A549 (cell line): ENCODE measurements at regions not wholly inside any gene's neighbourhood (a gene's known extent, or its start where the extent isn't known, plus 50 kb on each side); places are given as distances from the start of the nearest gene placed in this dataset.

ENCODE experiments used
- ATAC-seq, 2 experiments: fragments of 200-7000 bp in 1 of 2; fragments of >200 bp in 1 of 2; cut with Nextera tagmentation in 1 of 2; cut with Tn5 transposase in 1 of 2; 3 replicates each; pipeline versions ENCODE4 v1.8.0 to v1.9.1; 2018 to 2020; ENCODE audit warnings: mild to moderate bottlenecking in 1 of 2, moderate library complexity in 1 of 2
- CTCF ChIA-PET: fragments of 300-600 bp; sonication (Branson Sonifier 250); formaldehyde crosslinking; extraction: SDS; loops from one replicate; lab custom pipeline; 2021; ENCODE audit warnings: antibody characterized with exemption, inconsistent platforms; lab: Yijun Ruan, JAX
- POLR2A ChIA-PET: fragments of 350-600 bp; formaldehyde crosslinking; extraction: SDS; loops from one replicate; lab custom pipeline; 2021; ENCODE audit warnings: antibody characterized with exemption, inconsistent platforms; lab: Yijun Ruan, JAX
- DNase-seq, 2 experiments: peaks; one replicate each; pipeline versions ENCODE4 v3.0.0 to v3.0.0-alpha.2; 2011 to 2016; ENCODE audit warnings: low read depth in 1 of 2, low spot score in 1 of 2
- FAIRE-seq: peaks from 2 replicates; lab custom pipeline; 2011; peaks lifted over from hg19 to GRCh38; lab: Jason Lieb, UNC
- H3K27ac ChIP-seq, 2 experiments: fragments of >200 bp; sonication (Bioruptor Twin); formaldehyde crosslinking; 3 replicates each; pipeline ENCODE4 v1.5.1; 2016 to 2017
- H3K4me1 ChIP-seq: fragments of >200 bp; sonication (Bioruptor Twin); formaldehyde crosslinking; 3 replicates; pipeline ENCODE4 v1.6.1; 2016
- H3K4me2 ChIP-seq: fragments of >200 bp; sonication (Bioruptor Twin); formaldehyde crosslinking; 3 replicates; pipeline ENCODE4 v1.6.1; 2016
- H3K4me3 ChIP-seq: fragments of >200 bp; sonication (Bioruptor Twin); formaldehyde crosslinking; 3 replicates; pipeline ENCODE4 v1.5.1; 2016
- H3K9me3 ChIP-seq: fragments of >200 bp; sonication (Bioruptor Twin); formaldehyde crosslinking; 3 replicates; pipeline ENCODE4 v1.6.1; 2016
- ATOH8 ChIP-seq: fragments of 250-450 bp; sonication (Bioruptor Pico); IDR thresholded peaks from 2 replicates; pipeline ENCODE4 v1.5.0; 2020; ENCODE audit warnings: low read depth, mild to moderate bottlenecking, moderate library complexity
- CEBPB ChIP-seq, 2 experiments: fragments of >200 bp in 1 of 2; sonication (Bioruptor Twin) in 1 of 2; formaldehyde crosslinking in 1 of 2; IDR thresholded peaks; 2 replicates each; pipeline ENCODE4 v1.6.1; 2012 to 2016
- CHD4 ChIP-seq: fragments of 200-600 bp; sonication (generic); IDR thresholded peaks from 2 replicates; pipeline ENCODE4 v1.6.1; 2016; ENCODE audit warnings: antibody characterized with exemption, mild to moderate bottlenecking, borderline replicate concordance
- E2F6 ChIP-seq: IDR thresholded peaks from 2 replicates; pipeline ENCODE4 v1.6.1; 2012; ENCODE audit warnings: low read depth, borderline replicate concordance
- EHMT2 ChIP-seq: fragments of 200-600 bp; sonication (generic); IDR thresholded peaks from 2 replicates; pipeline ENCODE4 v1.6.1; 2016; ENCODE audit warnings: antibody characterized with exemption, low read depth, mild to moderate bottlenecking, moderate library complexity
- FOSL2 ChIP-seq, 2 experiments: fragments of 450-650 bp in 1 of 2; fragments of >200 bp in 1 of 2; sonication (Bioruptor Twin) in 1 of 2; formaldehyde crosslinking; IDR thresholded peaks; 2 replicates each; pipeline versions ENCODE4 v1.5.0 to v1.6.1; 2016 to 2020; ENCODE audit warnings: mild to moderate bottlenecking in 1 of 2, moderate library complexity in 1 of 2
- HDAC2 ChIP-seq: fragments of 200-600 bp; sonication (generic); IDR thresholded peaks from 2 replicates; pipeline ENCODE4 v1.6.1; 2016
- JUN ChIP-seq, 2 experiments: fragments of >200 bp; sonication (Bioruptor Twin); formaldehyde crosslinking; IDR thresholded peaks; 2 replicates in 1 of 2; 3 replicates in 1 of 2; pipeline ENCODE4 v1.6.1; 2016 to 2017
- KDM1A ChIP-seq: fragments of 200-600 bp; sonication (generic); IDR thresholded peaks from 2 replicates; pipeline ENCODE4 v1.6.1; 2016; ENCODE audit warnings: low read depth, mild to moderate bottlenecking
- KDM5A ChIP-seq: fragments of 200-600 bp; sonication (generic); IDR thresholded peaks from 2 replicates; pipeline ENCODE4 v1.6.1; 2016; ENCODE audit warnings: antibody characterized with exemption, mild to moderate bottlenecking
- MAFK ChIP-seq: fragments of 450-650 bp; IDR thresholded peaks from 2 replicates; pipeline ENCODE4 v1.6.1; 2014; ENCODE audit not compliant: partially characterized antibody
- MAZ ChIP-seq: fragments of 150-350 bp; IDR thresholded peaks from 2 replicates; pipeline ENCODE4 v1.6.1; 2014; ENCODE audit warnings: antibody characterized with exemption, low read depth, low read length, borderline replicate concordance
- NPAS2 ChIP-seq: fragments of 250-450 bp; sonication (Bioruptor Pico); IDR thresholded peaks from 2 replicates; pipeline ENCODE4 v1.8.0; 2022; ENCODE audit warnings: mild to moderate bottlenecking, moderate library complexity, borderline replicate concordance
- NR3C1 ChIP-seq: fragments of >200 bp; sonication (Bioruptor Twin); formaldehyde crosslinking; IDR thresholded peaks from 3 replicates; pipeline ENCODE4 v1.6.1; 2017
- PBX3 ChIP-seq: IDR thresholded peaks from 2 replicates; pipeline ENCODE4 v1.6.1; 2012
- POLR2AphosphoS2 ChIP-seq: conservative IDR thresholded peaks from 2 replicates; pipeline ENCODE4 v1.6.1; 2012; ENCODE audit warnings: low read length, improper control_type of control experiment, inconsistent platforms
- RAD21 ChIP-seq, 2 experiments: fragments of >200 bp in 1 of 2; sonication (Bioruptor Twin) in 1 of 2; formaldehyde crosslinking in 1 of 2; IDR thresholded peaks in 1 of 2; conservative IDR thresholded peaks in 1 of 2; 2 replicates in 1 of 2; 3 replicates in 1 of 2; pipeline ENCODE4 v1.6.1; 2012 to 2018; ENCODE audit warnings: inconsistent platforms in 1 of 2
- RCOR1 ChIP-seq: fragments of 150-350 bp; IDR thresholded peaks from 2 replicates; pipeline ENCODE4 v1.6.1; 2014; ENCODE audit warnings: antibody characterized with exemption, low read length, low read depth
- REST ChIP-seq: fragments of 200-600 bp; sonication (generic); IDR thresholded peaks from 2 replicates; pipeline ENCODE4 v1.6.1; 2016; ENCODE audit warnings: antibody characterized with exemption, mild to moderate bottlenecking, moderate library complexity
- TFCP2L1 ChIP-seq: fragments of 250-450 bp; sonication (Bioruptor Pico); IDR thresholded peaks from 2 replicates; pipeline ENCODE4 v1.5.0; 2021; ENCODE audit warnings: mild to moderate bottlenecking
- TP53 ChIP-seq: fragments of 250-450 bp; sonication (Bioruptor Pico); IDR thresholded peaks from 2 replicates; pipeline ENCODE4 v1.5.0; 2021; ENCODE audit warnings: mild to moderate bottlenecking, moderate library complexity
- ZNF302 ChIP-seq: fragments of 250-450 bp; sonication (Bioruptor Pico); IDR thresholded peaks from 2 replicates; pipeline ENCODE4 v1.9.0; 2021; ENCODE audit warnings: inconsistent platforms, mild to moderate bottlenecking, moderate library complexity
- ZSCAN20 ChIP-seq: fragments of 250-450 bp; sonication (Bioruptor Pico); IDR thresholded peaks from 2 replicates; pipeline ENCODE4 v1.8.0; 2022; ENCODE audit warnings: mild to moderate bottlenecking, moderate library complexity
- WGBS: methylation state at CpG from one replicate; pipeline ENCODE4 v1.1.6; 2017; ENCODE audit errors: missing lambda C conversion rate; 5-methylcytosine and 5-hydroxymethylcytosine counted together

- TF ChIP-seq POLR2AphosphoS2: no peak
- no peak for TF ChIP-seq NPAS2 (CRISPR knock-in tag)
- TF ChIP-seq PBX3: no peak
- TF ChIP-seq RAD21 (conservative IDR thresholded peaks at IDR 0.05 in 1 of 2, IDR thresholded peaks at IDR 0.05 in 1 of 2): no peak
- no peak for TF ChIP-seq ZSCAN20 (CRISPR knock-in tag)
- Histone ChIP-seq H3K4me1 (0 out of 3 replicates have a peak, but pooled peaks cover 4% of the 10 kb centered on the region), H3K4me2 (no peak overlapping the region), H3K27ac (no peak overlapping the region), H3K4me3 (no peak overlapping the region), H3K9me3 (peaks cover 2% of the 10 kb centered on the region; the same call in 1 of the 3 replicates)
- no peak for FAIRE-seq
- POLR2A ChIA-PET: no interaction called here
- no peak for DNase-seq
- no peak for ATAC-seq
- 76% methylated on average over 4 of the region's 4 CpGs for WGBS
- CTCF ChIA-PET: interaction anchor here (0.7 to 1.2 kb wide), 3 partner anchors 18 to 223 kb away, joined by 3 read pairs; no protein-coding TSS in a partner anchor
Observed at GRCh38 chr7:46814516-46815250, 767.2 kb downstream of the TNS3 start.

- POLR2A ChIA-PET: no interaction called here
- TF ChIP-seq MAZ (no peak), FOSL2 (IDR thresholded peaks at IDR 0.05) (no peak), FOSL2 (CRISPR knock-in tag; IDR thresholded peaks at IDR 0.05) (no peak), KDM5A (no peak), MAFK (no peak), TFCP2L1 (CRISPR knock-in tag) (no peak), TP53 (CRISPR knock-in tag) (no peak), JUN (IDR thresholded peaks at IDR 0.05) (no peak), NR3C1 (no peak), ATOH8 (CRISPR knock-in tag) (no peak), EHMT2 (no peak), RCOR1 (no peak), CHD4 (no peak), ZNF302 (no peak), E2F6 (no peak), POLR2AphosphoS2 (no peak), KDM1A (no peak), CEBPB (IDR thresholded peaks at IDR 0.05) (no peak), REST (no peak), HDAC2 (no peak)
- TF ChIP-seq, all 56 proteins: peak for 0
- no peak overlapping the region for H3K4me3 ChIP-seq
- CTCF ChIA-PET: interaction anchor here (0.9 kb wide), 1 partner anchor 43 kb away, joined by 6 read pairs; no protein-coding TSS in a partner anchor
- DNase-seq (no peak), ATAC-seq (no peak), FAIRE-seq (no peak)
- WGBS: 69% methylated on average over 7 of the region's 7 CpGs
- 0 out of 6 replicates have a peak overlapping the region, but pooled peaks of 1 of the 2 experiments have one; percentile 8 for H3K27ac ChIP-seq
- 0 out of 3 replicates have a peak, but pooled peaks cover 4% of the 10 kb centered on the region for H3K4me1 ChIP-seq
- H3K4me2 ChIP-seq: no peak overlapping the region
- H3K9me3 ChIP-seq: no peaks in the 10 kb centered on the region
Observed at GRCh38 chr7:46812101-46812675, 769.7 kb downstream of the TNS3 start.
